GM12878 (cell line): ENCODE measurements at regions not wholly inside any gene's neighbourhood (a gene's known extent, or its start where the extent isn't known, plus 50 kb on each side); places are given as distances from the start of the nearest gene placed in this dataset.

Experiments
- ATAC-seq: fragments of 200-7000 bp; cut with Tn5 transposase; 3 replicates; pipeline ENCODE4 v1.9.1; 2020; ENCODE audit warnings: mild to moderate bottlenecking, moderate library complexity
- BruUV-seq: library from RNA; stranded (reverse); fragments of 400-500 nt; replicated peaks from 2 replicates; lab custom pipeline; 2021; lab: Mats Ljungman, UMichigan
- CTCF ChIA-PET: fragments of 300-600 bp; sonication (Branson Sonifier 250); formaldehyde crosslinking; extraction: SDS; loops from one replicate; lab custom pipeline; 2021; ENCODE audit warnings: inconsistent platforms; lab: Yijun Ruan, JAX
- POLR2A ChIA-PET: fragments of 350-600 bp; formaldehyde crosslinking; extraction: SDS; loops from one replicate; lab custom pipeline; 2021; ENCODE audit warnings: inconsistent platforms; lab: Charles Lee
- RAD21 ChIA-PET: fragments of 300-600 bp; sonication (Branson Sonifier 250); formaldehyde crosslinking; loops from one replicate; lab custom pipeline; 2023; ENCODE audit warnings: antibody characterized with exemption; ENCODE audit not compliant: unreplicated experiment; lab: Charles Lee
- SMC1A ChIA-PET: fragments of 300-600 bp; sonication (Branson Sonifier 250); formaldehyde crosslinking; loops from one replicate; lab custom pipeline; 2023; ENCODE audit not compliant: unreplicated experiment, uncharacterized antibody; lab: Charles Lee
- DNase-seq: peaks from one replicate; pipeline ENCODE4 v3.0.0-alpha.2; 2011; ENCODE audit warnings: low read depth, low spot score
- FAIRE-seq: peaks from 3 replicates; lab custom pipeline; 2011; peaks lifted over from hg19 to GRCh38; lab: Jason Lieb, UNC
- H2AFZ ChIP-seq: 2 replicates; pipeline ENCODE4 v1.6.0; 2011; ENCODE audit warnings: low read depth, low read length, control low read depth; ENCODE audit not compliant: control insufficient read depth
- H3K27ac ChIP-seq: 2 replicates; pipeline ENCODE4 v1.5.1; 2011; ENCODE audit warnings: control low read depth; ENCODE audit not compliant: control insufficient read depth, insufficient read depth
- H3K27me3 ChIP-seq, 2 experiments: replicated peaks in 1 of 2; 2 replicates each; pipeline versions ENCODE4 v1.6.0 to v1.6.1; 2011; ENCODE audit warnings: low read length in 1 of 2; ENCODE audit not compliant: control insufficient read depth in 2 of 2, insufficient read depth in 2 of 2
- H3K36me3 ChIP-seq, 2 experiments: 2 replicates each; pipeline ENCODE4 v1.5.1; 2011; ENCODE audit warnings: low read length in 1 of 2; ENCODE audit not compliant: control insufficient read depth in 2 of 2, insufficient read depth in 2 of 2
- H3K4me1 ChIP-seq: 2 replicates; pipeline ENCODE4 v1.6.1; 2011; ENCODE audit warnings: mild to moderate bottlenecking, low read length, moderate library complexity, mixed read lengths; ENCODE audit not compliant: control insufficient read depth, insufficient read depth
- H3K4me2 ChIP-seq: 2 replicates; pipeline ENCODE4 v1.6.0; 2011; ENCODE audit warnings: control low read depth; ENCODE audit not compliant: control insufficient read depth, insufficient read depth
- H3K4me3 ChIP-seq: fragments of 200-600 bp; sonication (generic); 2 replicates; pipeline ENCODE4 v1.5.1; 2016
- H3K79me2 ChIP-seq: 2 replicates; pipeline ENCODE4 v1.6.0; 2011; ENCODE audit warnings: low read length; ENCODE audit not compliant: control insufficient read depth, insufficient read depth
- H3K9ac ChIP-seq: 2 replicates; pipeline ENCODE4 v1.8.0; 2011; ENCODE audit warnings: low read length, control low read depth, mixed read lengths; ENCODE audit not compliant: control insufficient read depth, insufficient read depth
- H3K9me3 ChIP-seq: replicated peaks from 3 replicates; pipeline ENCODE4 v1.5.1; 2011; ENCODE audit warnings: mild to moderate bottlenecking, low read length; ENCODE audit not compliant: control insufficient read depth, insufficient read depth
- H4K20me1 ChIP-seq: 2 replicates; pipeline ENCODE4 v1.6.0; 2011; ENCODE audit not compliant: control insufficient read depth, insufficient read depth
- CHD2 ChIP-seq: IDR thresholded peaks from 2 replicates; pipeline ENCODE4 v1.6.1; 2011; ENCODE audit warnings: low read depth, low read length, improper control_type of control experiment, borderline replicate concordance
- IRF3 ChIP-seq: fragments of 450-650 bp; IDR thresholded peaks from 2 replicates; pipeline ENCODE4 v1.6.1; 2014; ENCODE audit warnings: mild to moderate bottlenecking
- MEF2B ChIP-seq: fragments of 450-650 bp; IDR thresholded peaks from 2 replicates; pipeline ENCODE4 v1.6.1; 2018; ENCODE audit warnings: mild to moderate bottlenecking, moderate library complexity; ENCODE audit not compliant: partially characterized antibody, poor library complexity, severe bottlenecking
- NBN ChIP-seq: fragments of 450-650 bp; IDR thresholded peaks from 2 replicates; pipeline ENCODE4 v1.6.1; 2016
- NR2C2 ChIP-seq: IDR thresholded peaks from 2 replicates; pipeline ENCODE4 v1.6.1; 2011; ENCODE audit warnings: borderline replicate concordance, low read depth; ENCODE audit not compliant: control insufficient read depth, insufficient read length
- NRF1 ChIP-seq: conservative IDR thresholded peaks from 2 replicates; pipeline ENCODE4 v1.6.1; 2011; ENCODE audit warnings: mild to moderate bottlenecking, low read depth, low read length, improper control_type of control experiment
- RB1 ChIP-seq: fragments of 450-650 bp; formaldehyde crosslinking; IDR thresholded peaks from 2 replicates; pipeline ENCODE4 v1.6.1; 2017; ENCODE audit warnings: mild to moderate bottlenecking, borderline replicate concordance
- SPI1 ChIP-seq: IDR thresholded peaks from 2 replicates; pipeline ENCODE4 v1.6.1; 2011; ENCODE audit warnings: low read depth, mild to moderate bottlenecking, low read length, moderate library complexity, borderline replicate concordance; ENCODE audit not compliant: insufficient read depth
- USF1 ChIP-seq: IDR thresholded peaks from 2 replicates; pipeline ENCODE4 v1.6.1; 2011; ENCODE audit warnings: borderline replicate concordance, low read depth, mild to moderate bottlenecking, moderate library complexity, mixed read lengths, low read length; ENCODE audit not compliant: insufficient read depth; ENCODE audit errors: extremely low read length
- ZNF207 ChIP-seq: fragments of 450-650 bp; IDR thresholded peaks from 2 replicates; pipeline ENCODE4 v1.6.1; 2014; ENCODE audit warnings: antibody characterized with exemption, mild to moderate bottlenecking, borderline replicate concordance
- ZNF274 ChIP-seq: IDR thresholded peaks from one replicate; pipeline ENCODE4 v1.8.0; 2011; ENCODE audit not compliant: insufficient read length, insufficient read depth
- WGBS: methylation state at CpG from one replicate; pipeline ENCODE4 v1.1.6; 2016; ENCODE audit warnings: low lambda C conversion rate; ENCODE audit not compliant: insufficient replicate concordance, insufficient coverage; ENCODE audit errors: missing lambda C conversion rate; 5-methylcytosine and 5-hydroxymethylcytosine counted together
- in situ Hi-C: fragments of 300-500 bp; cut with MboI; formaldehyde crosslinking; loops from 9 replicates; pipeline ENCODE4 v1.14.3; 2018; ENCODE audit warnings: mixed read lengths
- intact Hi-C: fragments of 100-400 bp; cut with micrococcal nuclease; formaldehyde crosslinking; loops from one replicate; pipeline ENCODE4 v1.14.2; 2022; ENCODE audit not compliant: unreplicated experiment

GRCh38 chr15:97837896-97838295, 122.6 kb upstream of the ARRDC4 start (continued):
- TF ChIP-seq IRF3 (no peak), ZNF274 (no peak)

GRCh38 chr15:97838606-97839210, 121.8 kb upstream of the ARRDC4 start:
- 42% methylated on average over 16 of the region's 16 CpGs for WGBS
- H3K27me3 ChIP-seq = no peaks in the 10 kb centered on the region
- H3K4me3 ChIP-seq = no peak overlapping the region
- no peak overlapping the region for H3K9ac ChIP-seq
- no peak overlapping the region for H3K27ac ChIP-seq
- TF ChIP-seq CHD2 = no peak
- TF ChIP-seq NRF1 = no peak
- TF ChIP-seq ZNF207 = no peak
- TF ChIP-seq MEF2B = no peak
- TF ChIP-seq RB1 = no peak
- no peak for TF ChIP-seq NBN
- TF ChIP-seq NR2C2 = no peak
- TF ChIP-seq USF1 = no peak
- no peak for TF ChIP-seq SPI1
- FAIRE-seq = no peak
- H3K9me3 ChIP-seq = no peaks in the 10 kb centered on the region
- no peak for DNase-seq
- no peaks in the 10 kb centered on the region for H3K79me2 ChIP-seq
- POLR2A ChIA-PET = no interaction called here
- no peaks in the 10 kb centered on the region for H3K36me3 ChIP-seq
- no TSS peak for BruUV-seq
- no peak overlapping the region for H2AFZ ChIP-seq
- RAD21 ChIA-PET = no interaction called here
- intact Hi-C loops (no loop called here), in situ Hi-C loops (no loop called here)
- no peaks in the 10 kb centered on the region for H4K20me1 ChIP-seq
- CTCF ChIA-PET = interaction anchor here (1.0 kb wide), 1 partner anchor 25 kb away, joined by 3 read pairs; no protein-coding TSS in a partner anchor
- no peak overlapping the region for H3K4me2 ChIP-seq
- no peaks in the 10 kb centered on the region for H3K4me1 ChIP-seq
- SMC1A ChIA-PET = interaction anchor here (0.9 kb wide), 1 partner anchor 13 kb away, joined by 3 read pairs; no protein-coding TSS in a partner anchor
- no peak for ATAC-seq
